Choroid plexus epithelial cell (primary cell): ENCODE measurements at regions not wholly inside any gene's neighbourhood (a gene's known extent, or its start where the extent isn't known, plus 50 kb on each side); places are given as distances from the start of the nearest gene placed in this dataset.
"Not testable (repeated sequence)": the region's sequence is repeated elsewhere in the genome, so short reads cannot be mapped to it uniquely, and the experiment has no call there.

ENCODE experiments used
- DNase-seq: peaks from one replicate; pipeline ENCODE4 v3.0.0-alpha.2; 2010; ENCODE audit warnings: low read depth
- H3K4me3 ChIP-seq: 2 replicates; pipeline ENCODE4 v1.5.1; 2011; ENCODE audit warnings: low read depth, mild to moderate bottlenecking, control low read depth, low read length, moderate library complexity
- TF ChIP-seq, protein P1 (sequence below): conservative IDR thresholded peaks from 2 replicates; pipeline ENCODE4 v1.5.1; 2011; ENCODE audit warnings: low read depth, mild to moderate bottlenecking, control low read depth, inconsistent platforms, low read length, moderate library complexity

DNA sequence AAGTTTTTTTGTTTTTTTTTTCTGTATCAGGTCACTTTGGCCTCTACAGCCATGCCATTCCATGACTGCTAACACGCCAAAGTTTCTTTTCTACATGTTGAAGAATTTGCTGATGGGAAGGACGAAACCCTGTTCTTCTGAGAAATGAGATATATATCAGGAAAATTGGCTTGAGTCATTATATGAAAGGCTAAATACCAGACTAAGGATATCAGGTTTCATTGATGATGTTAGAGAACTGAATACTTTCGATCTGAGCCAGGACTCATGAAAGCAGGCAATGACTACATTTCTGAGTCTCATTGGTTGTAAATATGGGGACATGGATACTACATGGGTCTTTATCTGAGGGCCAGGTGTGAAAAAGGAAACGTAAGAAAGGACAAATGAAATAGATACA, 181.4 kb downstream of the OSR1 start:
- no peak overlapping the region for H3K4me3 ChIP-seq
- peak; percentile 87 for DNase-seq
- TF ChIP-seq, protein P1, sequence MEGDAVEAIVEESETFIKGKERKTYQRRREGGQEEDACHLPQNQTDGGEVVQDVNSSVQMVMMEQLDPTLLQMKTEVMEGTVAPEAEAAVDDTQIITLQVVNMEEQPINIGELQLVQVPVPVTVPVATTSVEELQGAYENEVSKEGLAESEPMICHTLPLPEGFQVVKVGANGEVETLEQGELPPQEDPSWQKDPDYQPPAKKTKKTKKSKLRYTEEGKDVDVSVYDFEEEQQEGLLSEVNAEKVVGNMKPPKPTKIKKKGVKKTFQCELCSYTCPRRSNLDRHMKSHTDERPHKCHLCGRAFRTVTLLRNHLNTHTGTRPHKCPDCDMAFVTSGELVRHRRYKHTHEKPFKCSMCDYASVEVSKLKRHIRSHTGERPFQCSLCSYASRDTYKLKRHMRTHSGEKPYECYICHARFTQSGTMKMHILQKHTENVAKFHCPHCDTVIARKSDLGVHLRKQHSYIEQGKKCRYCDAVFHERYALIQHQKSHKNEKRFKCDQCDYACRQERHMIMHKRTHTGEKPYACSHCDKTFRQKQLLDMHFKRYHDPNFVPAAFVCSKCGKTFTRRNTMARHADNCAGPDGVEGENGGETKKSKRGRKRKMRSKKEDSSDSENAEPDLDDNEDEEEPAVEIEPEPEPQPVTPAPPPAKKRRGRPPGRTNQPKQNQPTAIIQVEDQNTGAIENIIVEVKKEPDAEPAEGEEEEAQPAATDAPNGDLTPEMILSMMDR: no peak

DNA sequence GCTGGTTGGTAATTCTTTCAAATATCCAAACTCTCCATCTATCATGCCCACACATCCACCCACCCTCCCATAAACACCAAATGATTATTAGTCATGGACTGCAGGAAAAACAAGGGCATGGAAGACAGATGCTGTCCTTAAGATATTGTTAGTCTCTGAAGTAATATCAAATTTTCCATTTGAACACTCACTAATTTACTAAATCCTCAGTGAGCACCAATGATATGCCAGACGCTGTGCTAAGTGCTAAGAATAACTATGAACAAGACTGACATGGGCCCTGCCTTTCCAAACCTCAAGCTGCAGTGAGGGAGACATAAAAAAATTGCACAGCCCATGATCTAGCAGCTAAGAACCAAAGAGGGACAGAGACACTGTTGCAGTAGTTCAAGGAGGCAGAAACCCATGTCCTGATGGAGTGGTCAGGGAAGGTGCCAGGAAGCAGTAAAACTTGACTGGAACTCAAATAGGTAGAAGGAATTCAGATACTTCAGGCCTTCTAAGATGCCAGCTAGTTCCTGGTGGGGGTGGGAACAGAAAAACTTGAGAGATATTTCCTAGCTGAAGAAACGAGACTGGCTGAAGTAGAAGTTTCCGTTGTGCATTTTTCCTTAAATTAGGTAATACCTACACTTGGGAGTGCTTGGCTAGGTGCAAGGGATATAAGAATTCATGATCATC, 182.1 kb downstream of the OSR1 start:
- TF ChIP-seq, protein P1: no peak
- DNase-seq: no peak
- H3K4me3 ChIP-seq: no peak overlapping the region

DNA sequence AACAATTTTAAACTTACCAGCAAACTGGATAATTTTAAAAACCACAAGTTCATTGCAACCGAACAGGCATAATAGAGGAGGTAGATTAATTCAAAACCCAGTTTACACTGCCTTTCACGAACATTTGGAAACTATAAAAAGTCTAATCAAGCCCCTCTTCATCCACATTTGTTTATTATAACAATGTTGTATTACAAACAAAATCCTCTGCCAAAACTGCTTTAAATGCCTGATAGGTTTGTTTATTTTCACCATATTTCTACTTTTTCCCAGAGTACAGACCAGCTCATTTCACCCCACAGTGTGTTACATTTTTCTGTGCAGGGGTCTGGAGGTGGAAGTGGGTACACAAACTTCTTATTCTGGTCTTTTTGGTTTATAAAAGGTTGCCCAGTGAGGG, 184.2 kb downstream of the OSR1 start:
- TF ChIP-seq, protein P1: no peak
- H3K4me3 ChIP-seq: no peak overlapping the region
- DNase-seq: no peak

DNA sequence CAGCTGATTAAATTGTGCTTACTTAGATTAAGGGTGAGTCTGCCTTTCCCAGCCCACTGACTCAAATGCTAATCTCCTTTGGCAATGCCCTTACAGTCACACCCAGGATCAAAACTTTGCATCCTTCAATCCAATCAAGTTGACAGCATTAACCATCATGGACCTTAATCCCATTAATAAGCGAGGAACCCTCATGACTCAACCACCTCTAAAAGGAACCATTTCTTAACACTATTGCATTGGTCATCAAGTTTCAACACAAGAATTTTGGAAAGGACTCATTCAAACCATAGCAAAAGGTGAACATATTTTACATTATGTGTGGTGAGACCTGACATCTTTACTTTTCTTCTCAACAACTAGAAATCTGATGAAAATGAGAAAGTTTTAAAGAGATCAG, 187.0 kb downstream of the OSR1 start:
- no peak for DNase-seq
- TF ChIP-seq, protein P1: no peak
- H3K4me3 ChIP-seq: no peak overlapping the region

DNA sequence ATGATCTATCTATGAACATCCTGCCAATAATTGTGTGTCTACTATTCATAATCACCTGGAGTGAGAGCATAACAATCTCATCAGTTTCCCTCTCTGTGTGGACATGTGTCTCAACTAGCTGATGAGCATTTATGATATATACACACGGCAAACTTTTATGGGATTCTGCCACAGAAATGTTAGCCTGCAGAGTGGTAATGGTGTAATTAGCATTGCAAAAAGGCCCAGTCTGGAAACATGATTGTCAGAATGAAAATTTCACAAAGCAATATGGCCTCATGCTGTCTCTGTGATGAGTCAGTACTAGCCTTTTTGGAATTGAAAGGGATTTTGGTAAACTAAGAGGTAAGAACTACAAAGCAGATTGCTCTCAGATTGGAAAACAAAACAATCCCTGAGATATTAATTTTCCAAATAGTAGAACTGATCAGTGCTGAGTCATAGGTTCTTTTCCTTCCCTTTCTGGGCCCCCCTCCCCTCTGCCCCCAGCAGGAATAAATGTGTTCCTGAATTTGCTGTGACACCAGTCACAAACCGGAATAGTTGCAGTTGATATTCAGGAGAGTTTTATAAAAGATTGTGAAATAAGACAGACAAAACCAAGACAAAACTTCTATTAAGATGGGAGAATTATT, 189.2 kb downstream of the OSR1 start:
- peak; percentile 45 for DNase-seq
- TF ChIP-seq, protein P1: no peak
- H3K4me3 ChIP-seq: no peak overlapping the region

DNA sequence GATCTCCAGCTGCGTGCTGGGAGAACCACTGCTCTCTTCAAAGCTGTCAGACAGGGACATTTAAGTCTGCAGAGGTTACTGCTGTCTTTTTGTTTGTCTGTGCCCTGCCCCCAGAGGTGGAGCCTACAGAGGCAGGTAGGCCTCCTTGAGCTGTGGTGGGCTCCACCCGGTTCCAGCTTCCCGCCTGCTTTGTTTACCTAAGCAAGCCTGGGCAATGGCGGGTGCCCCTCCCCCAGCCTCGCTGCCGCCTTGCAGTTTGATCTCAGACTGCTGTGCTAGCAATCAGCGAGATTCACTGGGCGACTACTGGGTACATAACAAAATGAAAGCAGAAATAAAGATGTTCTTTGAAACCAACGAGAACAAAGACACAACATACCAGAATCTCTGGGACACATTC, 194.3 kb downstream of the OSR1 start:
- not testable (repeated sequence) for H3K4me3 ChIP-seq, DNase-seq

DNA sequence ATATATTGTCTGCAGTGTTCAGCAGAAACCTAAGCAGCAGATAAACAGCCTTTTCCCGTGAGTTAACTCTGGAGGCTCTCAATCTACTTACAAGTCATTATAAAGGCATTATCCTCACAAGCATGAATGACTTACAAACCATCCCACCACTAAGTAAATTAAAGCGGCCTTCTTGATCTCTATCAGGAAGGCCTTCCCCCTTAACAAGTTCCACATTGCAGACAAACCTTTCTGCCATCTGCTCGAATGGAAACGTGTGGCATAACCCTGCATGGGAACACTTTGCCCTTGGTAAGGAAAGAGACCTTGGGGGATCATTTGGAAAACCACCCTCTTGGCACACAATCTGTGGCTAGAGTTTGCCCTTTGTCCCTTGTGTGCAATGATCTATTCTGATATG, 199.5 kb downstream of the OSR1 start:
- TF ChIP-seq, protein P1: no peak
- no peak overlapping the region for H3K4me3 ChIP-seq
- DNase-seq: no peak
